ENCODE measurements at regions not wholly inside any gene's neighbourhood (a gene's known extent, or its start where the extent isn't known, plus 50 kb on each side); places are given as distances from the start of the nearest gene placed in this dataset.

DNA sequence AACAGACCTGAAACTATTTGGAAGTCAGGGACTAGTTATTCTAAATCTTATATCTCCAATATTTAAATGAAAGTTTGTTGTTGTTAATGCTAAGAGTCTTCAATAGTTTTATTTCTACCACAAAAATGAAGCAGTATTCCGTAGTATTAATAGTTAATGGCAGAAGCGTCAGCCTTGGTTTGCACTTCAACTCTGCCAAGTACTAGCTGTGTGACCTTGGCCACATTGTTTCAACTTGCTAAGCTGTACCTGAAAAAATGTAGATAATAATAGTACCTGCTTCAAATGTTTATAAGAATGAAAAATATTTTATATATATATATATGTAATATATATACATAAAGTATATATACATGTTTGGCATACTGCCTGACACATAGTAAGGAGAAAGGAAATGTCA lies 354.6 kb upstream of the SATB1 start:
- TF ChIP-seq, protein P1, sequence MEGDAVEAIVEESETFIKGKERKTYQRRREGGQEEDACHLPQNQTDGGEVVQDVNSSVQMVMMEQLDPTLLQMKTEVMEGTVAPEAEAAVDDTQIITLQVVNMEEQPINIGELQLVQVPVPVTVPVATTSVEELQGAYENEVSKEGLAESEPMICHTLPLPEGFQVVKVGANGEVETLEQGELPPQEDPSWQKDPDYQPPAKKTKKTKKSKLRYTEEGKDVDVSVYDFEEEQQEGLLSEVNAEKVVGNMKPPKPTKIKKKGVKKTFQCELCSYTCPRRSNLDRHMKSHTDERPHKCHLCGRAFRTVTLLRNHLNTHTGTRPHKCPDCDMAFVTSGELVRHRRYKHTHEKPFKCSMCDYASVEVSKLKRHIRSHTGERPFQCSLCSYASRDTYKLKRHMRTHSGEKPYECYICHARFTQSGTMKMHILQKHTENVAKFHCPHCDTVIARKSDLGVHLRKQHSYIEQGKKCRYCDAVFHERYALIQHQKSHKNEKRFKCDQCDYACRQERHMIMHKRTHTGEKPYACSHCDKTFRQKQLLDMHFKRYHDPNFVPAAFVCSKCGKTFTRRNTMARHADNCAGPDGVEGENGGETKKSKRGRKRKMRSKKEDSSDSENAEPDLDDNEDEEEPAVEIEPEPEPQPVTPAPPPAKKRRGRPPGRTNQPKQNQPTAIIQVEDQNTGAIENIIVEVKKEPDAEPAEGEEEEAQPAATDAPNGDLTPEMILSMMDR (IDR thresholded peaks at IDR 0.05; ENCODE audit: borderline replicate concordance, extremely low read depth, low read length, poor library complexity, severe bottlenecking), result no peak
- TF ChIP-seq EZH2 (IDR thresholded peaks at IDR 0.05; ENCODE audit: borderline replicate concordance, low read depth, low read length, severe bottlenecking), result no peak

All from DND-41 (cell line).